GM19035 (cell line): ENCODE measurements at regions not wholly inside any gene's neighbourhood (a gene's known extent, or its start where the extent isn't known, plus 50 kb on each side); places are given as distances from the start of the nearest gene placed in this dataset.
"Not testable (repeated sequence)": the region's sequence is repeated elsewhere in the genome, so short reads cannot be mapped to it uniquely, and the experiment has no call there.

Experiments
- ATAC-seq: cut with Tn5 transposase; IDR thresholded peaks from one replicate; pipeline ENCODE4 v1.9.1; 2021; ENCODE audit not compliant: unreplicated experiment

DNA sequence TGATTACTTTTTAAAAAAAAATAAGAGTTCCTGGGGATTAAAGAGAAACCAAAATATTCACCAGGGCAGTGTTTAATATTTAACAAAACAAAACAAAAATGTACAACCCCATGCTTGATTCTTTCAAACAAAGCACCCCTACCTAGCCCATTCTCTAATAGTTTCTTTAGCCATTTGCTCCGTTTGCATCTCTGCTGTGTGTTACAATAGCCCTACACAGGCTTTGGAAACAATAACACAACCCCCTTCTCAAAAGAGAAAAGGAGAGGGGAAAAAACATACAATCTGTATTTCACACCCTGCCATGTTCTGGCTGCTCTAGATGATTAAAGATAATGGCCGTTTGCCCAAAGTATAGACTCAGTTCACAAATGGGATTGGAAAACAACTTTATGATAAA lies 302.9 kb downstream of the CPS1 start:
- ATAC-seq = no peak

DNA sequence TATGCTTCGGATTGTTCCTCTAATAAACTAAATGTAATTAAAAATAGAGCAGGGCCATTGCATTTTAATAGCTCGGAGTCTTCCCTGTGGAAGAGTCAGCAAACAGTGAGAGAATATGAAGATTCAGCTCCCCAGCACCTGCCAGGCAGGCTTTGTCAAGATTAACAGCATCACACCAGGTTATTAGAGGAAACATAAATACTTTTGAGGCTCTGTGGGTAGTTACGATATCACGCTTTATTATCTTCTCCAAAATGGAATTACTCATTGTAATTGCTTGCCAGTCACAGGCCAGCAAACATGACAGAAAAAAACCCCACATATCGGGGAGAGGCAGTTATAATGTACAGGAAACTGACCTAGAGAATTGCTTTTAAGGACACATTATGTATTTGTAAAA lies 303.9 kb downstream of the CPS1 start:
- no peak for ATAC-seq

- ATAC-seq = no peak
Observed at GRCh38 chr2:210861038-210861665, 304.8 kb downstream of the CPS1 start.

- no peak for ATAC-seq
Observed at GRCh38 chr2:210862283-210863065, 306.1 kb downstream of the CPS1 start.

GRCh38 chr2:210863283-210863682 lies 306.9 kb downstream of the CPS1 start:
- no peak for ATAC-seq

- not testable (repeated sequence) for ATAC-seq
Observed at GRCh38 chr2:210871566-210871965, 315.2 kb downstream of the CPS1 start.

DNA sequence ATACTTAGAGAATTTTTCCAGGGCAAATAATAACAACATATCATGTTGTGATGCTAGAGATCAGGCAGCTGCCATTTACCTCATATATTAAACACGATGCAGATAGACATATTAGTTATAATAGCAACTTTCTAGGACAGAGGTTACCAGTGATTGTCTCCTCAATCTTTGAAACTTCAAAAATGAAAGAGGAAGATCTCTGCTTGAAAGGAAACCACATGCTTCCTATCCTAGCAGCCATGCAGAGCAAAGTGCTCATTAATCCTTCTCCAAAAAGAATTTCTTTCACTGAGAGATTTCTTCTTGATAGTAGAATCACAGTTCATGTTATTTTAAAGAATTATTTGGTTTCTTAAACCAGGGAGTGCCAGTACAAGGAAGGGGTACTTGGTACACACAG lies 317.2 kb downstream of the CPS1 start:
- peak; percentile 61 for ATAC-seq

GRCh38 chr2:210884227-210884626 lies 327.8 kb downstream of the CPS1 start:
- no peak for ATAC-seq

DNA sequence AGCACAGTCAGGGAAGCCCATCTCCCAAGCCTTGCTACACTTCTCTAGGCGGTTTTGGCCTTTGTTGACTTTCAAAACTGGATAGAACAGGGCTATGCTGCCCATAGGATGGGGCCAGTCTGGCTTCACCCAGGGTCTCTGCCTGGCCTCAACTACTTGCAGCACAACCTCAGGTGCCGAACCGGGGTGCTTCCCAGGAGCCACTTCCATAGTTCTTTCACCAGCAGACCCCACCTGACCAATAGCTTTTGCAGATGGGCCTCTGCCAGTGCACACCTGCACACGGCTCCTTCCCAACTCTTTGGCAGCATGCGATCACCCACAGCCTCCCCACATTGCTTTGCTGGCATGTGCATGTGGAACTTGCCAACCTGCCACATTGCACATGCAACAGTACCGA lies 331.6 kb downstream of the CPS1 start:
- ATAC-seq = no peak

- no peak for ATAC-seq
Observed at GRCh38 chr2:210895132-210895531, 338.7 kb downstream of the CPS1 start.

DNA sequence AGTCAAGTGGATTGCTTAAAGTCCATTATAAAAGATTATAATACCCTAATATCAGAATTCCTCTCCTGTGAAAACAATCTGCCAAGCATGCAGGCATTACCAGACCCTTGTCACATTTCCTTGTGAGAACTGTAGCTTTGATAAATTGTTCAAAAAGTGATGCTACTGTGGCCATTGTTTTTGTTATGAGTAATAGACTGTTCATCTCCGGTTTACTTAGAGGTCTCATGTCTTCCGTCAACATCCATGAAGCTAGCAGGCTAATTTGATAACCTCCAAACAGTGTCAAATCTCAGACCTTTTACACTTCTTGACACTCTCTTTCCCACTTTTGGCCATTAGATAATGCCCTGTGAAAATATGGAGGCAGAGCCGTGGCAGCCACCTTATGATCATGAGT lies 342.7 kb downstream of the CPS1 start:
- no peak for ATAC-seq

GRCh38 chr2:210901326-210901725 lies 344.9 kb downstream of the CPS1 start:
- no peak for ATAC-seq

DNA sequence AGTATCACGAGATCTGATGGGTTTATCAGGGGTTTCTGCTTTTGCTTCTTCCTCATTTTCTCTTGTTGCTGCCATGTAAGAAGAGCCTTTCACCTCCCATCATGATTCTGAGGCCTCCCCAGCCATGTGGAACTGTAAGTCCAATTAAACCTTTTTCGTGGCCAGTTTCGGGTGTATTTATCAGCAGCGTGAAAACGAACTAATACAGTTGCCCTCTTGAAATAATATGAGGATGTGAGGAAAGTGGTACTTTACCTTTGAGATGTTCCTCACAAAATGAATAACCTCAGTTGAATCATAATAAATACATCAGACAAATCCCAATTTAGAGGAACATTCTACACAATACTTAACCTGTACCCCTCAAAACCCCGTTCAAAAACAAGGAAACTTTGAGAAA lies 356.4 kb downstream of the CPS1 start:
- ATAC-seq = no peak

DNA sequence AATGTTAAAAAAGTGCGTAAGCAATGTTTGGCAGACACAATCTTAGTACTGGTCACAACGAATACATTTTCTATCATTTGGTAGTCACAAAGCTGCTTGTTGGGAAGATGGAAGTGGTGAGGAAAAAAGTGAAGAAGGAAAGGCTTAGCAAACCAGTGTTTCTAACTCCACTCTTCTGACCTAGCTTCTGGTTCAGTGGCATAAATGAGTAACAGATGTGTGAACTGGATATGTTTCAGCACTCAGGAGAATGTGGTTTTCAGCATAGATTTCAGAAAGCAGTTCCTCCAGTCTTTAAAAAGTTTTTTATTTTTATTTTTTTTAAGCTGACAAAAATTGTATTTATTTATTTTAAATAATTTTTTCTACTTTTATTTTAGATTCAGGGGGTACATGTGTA lies 357.1 kb downstream of the CPS1 start:
- no peak for ATAC-seq

- ATAC-seq = no peak
Observed at GRCh38 chr2:210915912-210916311, 359.5 kb downstream of the CPS1 start.

- no peak for ATAC-seq
Observed at GRCh38 chr2:210917465-210917864, 361.1 kb downstream of the CPS1 start.

DNA sequence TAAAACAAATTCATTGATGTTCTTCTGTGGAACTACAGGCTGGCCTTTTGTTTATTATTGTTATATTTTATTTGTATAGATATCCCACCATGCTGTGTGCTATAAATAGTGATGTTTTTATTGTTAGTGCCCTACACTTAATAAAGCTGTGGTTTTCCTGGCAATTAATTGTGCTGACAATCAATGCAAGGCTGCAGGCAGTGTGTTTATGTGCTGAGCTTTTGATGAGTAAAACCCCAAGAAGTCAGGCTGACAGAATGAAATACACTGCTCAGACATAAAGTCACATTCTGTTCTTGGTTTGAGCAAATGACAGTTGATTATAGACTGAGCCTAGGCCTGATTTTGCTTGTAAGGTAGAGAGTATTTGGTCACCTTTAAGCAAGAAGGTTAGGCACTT lies 362.7 kb downstream of the CPS1 start:
- ATAC-seq = no peak

- no peak for ATAC-seq
Observed at GRCh38 chr2:210922419-210922818, 366.0 kb downstream of the CPS1 start.

DNA sequence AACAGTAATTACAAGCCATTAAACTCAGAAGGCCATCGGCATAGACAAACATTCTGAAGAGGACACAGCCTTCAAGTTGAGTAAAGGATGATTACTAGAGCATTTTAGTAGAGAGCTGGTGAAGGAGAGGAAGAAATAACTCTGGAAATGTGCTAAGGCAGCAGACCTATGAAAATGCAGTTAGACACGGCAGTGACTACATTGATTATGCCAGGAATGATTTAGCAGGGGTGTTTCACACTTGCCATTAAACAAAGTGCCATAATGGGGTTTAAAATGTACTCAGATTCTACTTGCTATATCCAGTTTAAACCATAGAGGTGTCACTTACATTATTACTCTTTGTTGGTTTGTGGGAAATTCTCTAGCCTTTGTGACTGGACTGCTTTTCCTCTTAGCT lies 372.3 kb downstream of the CPS1 start:
- ATAC-seq = no peak

DNA sequence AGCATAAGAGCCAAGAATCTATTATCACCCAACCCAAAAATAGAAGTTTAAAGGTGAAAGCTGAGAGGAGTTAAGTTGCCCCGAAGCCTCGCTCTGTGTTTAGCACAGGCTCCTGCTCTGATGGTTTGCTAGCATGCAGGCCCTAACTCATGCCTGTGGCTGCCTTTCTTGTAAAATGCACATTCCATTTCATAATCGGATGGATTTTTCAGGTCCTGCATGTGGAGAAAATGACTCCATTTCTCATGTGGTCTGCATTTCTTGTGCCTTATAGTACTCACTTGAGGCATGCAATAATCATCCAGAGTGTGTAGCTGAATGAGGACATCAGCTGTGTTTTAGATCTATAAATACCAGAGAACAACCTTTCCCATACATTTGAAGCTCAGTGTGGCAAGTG lies 381.8 kb downstream of the CPS1 start:
- no peak for ATAC-seq

DNA sequence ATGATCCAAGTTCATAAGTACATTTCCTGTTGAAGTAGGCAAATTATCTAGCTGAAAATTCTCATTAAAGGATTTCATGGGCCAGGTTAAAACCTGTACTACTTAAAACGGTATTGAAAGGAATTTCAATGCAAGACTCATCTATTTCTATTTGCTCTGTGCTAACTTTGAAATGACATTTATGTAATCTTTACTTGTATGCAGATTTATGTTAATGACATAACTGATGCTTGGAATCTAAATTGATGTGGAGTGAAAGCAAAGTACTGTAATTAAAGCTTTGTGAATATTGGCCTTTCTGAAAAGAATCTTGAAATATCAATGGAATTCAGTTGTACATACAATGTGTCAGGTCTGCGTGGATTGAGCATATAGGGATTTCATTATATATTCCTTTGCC lies 390.0 kb downstream of the CPS1 start:
- no peak for ATAC-seq

DNA sequence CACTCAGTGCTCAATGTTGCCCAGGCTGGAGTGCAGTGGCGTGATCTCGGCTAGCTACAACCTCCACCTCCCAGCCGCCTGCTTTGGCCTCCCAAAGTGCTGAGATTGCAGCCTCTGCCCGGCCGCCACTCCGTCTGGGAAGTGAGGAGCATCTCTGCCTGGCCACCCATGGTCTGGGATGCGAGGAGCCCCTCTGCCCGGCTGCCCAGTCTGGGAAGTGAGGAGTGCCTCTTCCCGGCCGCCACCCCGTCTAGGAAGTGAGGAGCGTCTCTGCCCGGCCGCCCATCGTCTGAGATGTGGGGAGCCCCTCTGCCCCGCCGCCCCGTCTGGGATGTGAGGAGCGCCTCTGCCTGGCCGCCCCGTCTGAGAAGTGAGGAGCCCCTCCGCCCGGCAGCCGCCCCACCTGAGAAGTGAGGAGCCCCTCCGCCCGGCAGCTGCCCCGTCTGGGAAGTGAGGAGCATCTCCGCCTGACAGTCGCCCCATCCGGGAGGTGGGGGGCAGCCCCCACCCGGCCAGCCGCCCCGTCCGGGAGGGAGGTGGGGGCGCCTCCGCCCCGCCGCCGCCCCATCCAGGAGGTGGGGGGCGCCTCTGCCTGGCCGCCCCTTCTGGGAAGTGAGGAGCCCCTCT lies 394.1 kb downstream of the CPS1 start:
- ATAC-seq = not testable (repeated sequence)
